Right forelimb (tissue), 1 donor: ENCODE measurements at regions not wholly inside any gene's neighbourhood (a gene's known extent, or its start where the extent isn't known, plus 50 kb on each side); places are given as distances from the start of the nearest gene placed in this dataset.
"Not testable (repeated sequence)": the region's sequence is repeated elsewhere in the genome, so short reads cannot be mapped to it uniquely, and the experiment has no call there.

Experiments used
- DNase-seq: peaks from one replicate; pipeline ENCODE4 v3.0.0-alpha.2; 2018

DNA sequence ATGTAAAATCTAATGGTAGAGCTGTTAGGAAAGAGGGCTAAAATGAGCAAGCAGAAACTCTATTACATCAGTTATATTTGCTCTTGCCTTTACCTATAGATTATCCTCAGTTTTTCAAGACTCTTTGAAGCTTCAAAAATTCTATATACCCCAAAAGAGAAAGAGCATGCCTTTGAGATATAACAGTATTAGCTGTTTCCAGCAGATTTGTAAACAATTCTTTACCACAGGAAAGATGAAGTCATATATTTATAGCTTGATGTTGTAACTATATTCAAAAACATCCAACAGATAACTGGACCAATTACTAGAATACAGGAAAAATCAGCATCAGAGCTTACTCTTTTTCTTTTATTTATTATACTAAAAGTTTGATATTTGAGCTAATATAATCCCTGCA, 416.2 kb upstream of the TPK1 start:
- DNase-seq = no peak

DNA sequence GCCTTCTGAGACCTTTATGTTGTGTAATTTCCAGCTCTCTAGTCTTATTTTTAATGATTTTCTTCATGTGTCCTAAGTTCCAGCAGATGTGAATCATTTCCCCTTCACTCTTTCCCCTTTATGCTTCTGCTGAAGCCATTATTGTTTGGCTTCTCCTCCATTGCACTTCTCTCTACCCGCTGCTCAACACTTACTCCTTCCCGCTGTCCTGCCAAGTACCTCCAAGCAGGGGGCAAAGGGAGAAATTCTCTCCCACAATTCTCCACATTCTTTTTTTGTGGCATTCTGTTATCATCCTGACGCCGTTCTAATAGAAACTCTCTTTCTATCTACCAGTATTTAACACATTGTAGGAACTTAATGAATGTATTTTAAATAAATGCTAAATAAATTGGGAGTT, 388.9 kb upstream of the TPK1 start:
- no peak for DNase-seq

DNA sequence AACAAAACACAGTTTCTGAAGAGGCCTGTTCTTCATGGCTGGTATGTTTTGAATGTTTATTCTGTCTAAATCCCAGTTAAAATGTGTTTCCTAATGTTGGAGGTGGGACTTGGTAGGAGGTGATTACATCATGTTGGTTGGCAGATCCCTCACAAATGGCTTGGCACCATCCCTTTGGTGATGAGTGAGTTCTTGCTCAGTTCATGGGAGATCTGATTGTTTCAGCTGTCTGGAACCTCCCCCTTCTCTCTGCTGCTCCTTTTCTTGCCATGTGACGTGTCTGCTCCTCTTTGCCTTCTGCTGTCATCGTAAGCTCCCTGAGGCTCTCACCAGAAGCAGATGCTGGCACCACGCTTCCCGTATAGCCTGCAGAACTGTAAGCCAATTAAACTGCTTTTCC, 383.6 kb upstream of the TPK1 start:
- DNase-seq = no peak

DNA sequence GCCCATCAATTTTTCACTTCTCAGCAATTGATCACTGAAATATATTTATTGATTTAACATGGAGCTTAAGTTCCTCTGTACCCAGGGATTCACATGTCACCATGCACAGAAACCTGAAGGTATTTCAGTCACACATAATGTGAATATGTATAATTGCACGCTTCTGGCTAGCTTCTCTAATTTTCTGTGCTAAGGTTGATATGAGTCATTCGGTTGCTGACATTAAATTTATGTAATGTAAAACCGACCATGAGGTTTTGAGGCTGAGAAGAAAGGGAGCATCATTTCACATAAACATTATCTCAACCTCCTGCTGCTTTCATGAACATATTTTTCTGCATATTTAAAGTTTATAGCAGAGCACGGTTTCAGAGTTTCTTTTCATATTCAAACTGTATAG, 381.0 kb upstream of the TPK1 start:
- DNase-seq = no peak

DNA sequence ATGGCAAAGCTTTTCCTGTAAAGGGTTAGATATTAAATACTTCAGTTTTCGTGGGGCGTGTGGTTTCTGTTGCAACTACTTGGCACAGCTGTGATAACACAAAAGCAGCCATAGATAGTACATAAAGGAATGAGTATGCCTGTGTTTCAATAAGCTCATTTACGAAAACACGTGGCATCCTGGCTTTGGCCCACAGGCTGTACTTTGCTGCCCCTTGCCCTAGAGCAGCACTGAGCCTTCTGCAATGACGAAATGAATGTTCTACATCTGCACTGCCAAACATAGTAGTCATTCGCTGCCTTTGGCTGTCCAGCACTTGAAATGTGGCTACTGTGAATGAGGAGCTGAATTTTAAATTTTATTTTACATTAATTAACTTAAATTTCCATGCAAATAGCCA, 376.2 kb upstream of the TPK1 start:
- no peak for DNase-seq

DNA sequence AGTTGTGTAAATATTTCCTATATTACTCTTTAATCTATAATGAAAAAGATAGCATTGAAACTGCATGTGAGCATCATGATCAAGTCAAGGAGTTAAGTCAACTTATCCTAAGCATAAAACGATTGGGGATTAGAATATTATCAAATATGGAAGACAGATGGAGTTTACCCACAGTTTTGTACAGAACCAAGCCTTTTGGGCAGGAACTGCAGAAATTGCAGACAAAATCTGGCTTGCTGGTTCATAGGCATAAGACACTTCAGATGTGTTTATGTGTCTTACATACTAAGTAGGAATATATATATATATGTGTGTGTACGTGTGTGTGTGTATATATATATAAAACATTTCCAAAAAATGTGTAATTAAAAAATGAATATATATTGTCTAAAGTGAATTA, 375.4 kb upstream of the TPK1 start:
- DNase-seq = no peak

DNA sequence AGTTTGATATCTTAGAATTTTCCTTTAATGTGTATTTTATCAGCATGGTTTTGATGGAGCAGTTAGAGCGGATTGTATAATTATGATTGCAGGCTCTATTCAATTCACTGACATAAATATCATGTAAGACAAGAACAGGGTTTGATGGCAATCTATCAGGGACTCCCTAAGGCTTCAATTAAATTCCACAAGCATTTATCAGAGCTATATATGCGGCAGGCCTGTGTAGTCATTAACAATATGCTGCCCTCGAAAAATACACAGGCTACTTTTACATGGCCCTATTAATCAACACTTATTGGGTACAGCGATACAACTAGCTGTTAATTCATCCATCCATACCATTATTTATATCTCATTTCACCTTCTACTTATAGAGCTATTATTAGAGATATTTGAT, 358.1 kb upstream of the TPK1 start:
- DNase-seq = no peak

DNA sequence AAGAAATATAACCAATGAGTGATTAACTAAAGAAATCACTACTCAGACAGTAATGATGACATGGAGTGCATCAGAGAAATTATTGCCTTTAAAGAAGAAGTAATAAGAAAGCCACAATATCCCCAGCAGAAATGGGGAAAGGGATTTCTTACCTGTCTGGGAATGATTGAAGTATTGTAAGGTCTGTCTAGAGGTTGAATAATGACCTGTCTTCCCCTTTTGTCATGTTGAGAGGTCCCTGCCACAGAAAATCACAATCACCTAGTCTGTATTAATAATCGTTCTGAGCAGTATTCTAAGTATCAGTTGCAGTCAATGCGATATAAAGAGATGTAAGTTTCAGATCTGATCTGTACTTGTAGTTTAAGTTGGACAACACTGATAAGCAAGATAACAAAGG, 349.1 kb upstream of the TPK1 start:
- no peak for DNase-seq

DNA sequence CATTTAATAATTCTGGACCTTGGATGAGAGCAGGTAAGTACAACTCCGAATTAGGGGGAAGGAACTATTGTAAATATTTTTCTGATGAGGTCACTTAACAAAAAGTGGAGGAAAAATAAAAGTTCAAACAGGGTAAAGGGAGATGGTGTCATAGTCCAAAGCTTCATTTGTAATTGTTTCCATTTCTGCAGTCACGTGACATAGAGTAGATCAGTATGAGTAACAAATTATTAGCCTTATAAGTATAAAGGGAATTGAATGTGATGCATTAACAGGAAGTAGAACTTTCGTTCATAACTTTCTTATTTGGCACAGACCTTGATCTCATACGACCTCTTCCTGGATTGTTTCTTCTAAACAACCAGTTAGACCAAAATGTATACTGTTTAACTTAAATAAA, 347.2 kb upstream of the TPK1 start:
- DNase-seq = no peak

DNA sequence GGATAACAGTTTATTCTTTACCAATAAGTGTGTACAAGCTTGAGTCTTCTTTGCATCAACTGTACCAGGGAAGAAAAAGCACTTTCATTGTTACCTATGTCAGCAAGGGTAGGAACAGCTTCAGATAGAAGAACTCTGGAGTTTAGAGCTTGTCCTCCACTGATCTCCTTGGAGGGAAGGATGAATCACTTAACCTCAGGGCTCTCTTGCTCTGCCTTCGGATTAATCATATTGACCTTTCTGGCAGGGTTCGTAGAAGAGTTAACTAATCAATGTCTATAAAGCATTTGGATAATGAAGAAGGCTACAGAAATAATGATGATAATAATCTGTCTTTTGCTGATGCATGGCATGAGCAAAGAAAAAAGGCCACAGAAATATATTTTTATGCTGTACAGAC, 339.5 kb upstream of the TPK1 start:
- no peak for DNase-seq

DNA sequence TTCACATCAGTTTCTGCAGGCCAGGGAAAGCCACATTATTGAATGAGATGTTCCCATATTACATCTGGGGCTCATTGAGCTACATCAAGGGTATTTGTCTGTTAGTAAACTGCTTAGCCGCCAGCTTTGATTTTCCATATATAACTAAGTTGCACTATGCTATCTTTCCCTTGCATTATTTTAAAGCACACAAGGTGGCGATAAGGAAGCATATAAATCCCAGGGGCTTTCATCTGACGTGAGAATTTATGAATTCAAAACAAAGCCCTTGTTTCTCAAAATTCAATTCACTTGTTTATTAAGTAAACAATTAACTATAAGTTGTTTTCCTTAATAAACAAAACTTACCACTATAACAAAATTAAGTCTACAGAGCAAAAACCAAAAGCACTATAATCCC, 334.1 kb upstream of the TPK1 start:
- no peak for DNase-seq

DNA sequence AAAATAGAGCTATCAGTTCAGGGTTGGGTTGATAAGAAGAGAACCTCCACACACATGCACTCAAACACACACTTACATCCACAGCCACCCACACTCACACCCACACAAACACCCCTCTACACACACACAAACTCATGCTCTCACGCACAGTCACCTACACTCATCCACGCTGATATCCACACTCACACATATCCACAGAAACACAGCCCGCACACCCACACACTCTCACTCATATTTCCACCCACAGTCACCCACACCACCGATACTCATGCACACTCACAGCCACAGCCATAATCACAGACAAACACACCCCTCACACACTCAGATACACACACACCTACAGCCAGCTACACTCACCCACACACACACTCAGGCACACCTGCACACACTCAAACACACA, 333.0 kb upstream of the TPK1 start:
- no peak for DNase-seq

DNA sequence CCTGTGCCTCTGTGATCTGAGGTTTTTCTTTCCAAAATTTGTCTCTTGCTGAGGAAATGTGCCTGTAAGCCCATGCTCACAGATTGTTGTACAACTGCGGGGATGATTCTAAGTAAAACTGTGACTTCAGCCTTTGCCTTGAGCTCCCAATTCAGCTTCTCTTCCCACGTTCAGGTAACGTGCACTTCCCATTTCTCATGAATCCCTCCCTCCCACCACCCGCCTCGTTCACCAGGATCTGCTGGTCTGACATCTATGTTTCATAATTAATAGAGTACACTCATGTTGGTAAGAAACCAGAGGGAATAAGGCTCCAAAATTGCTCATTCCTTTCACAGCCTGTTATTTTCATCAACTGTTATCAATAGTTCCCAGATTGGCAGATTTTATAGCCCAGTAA, 332.6 kb upstream of the TPK1 start:
- no peak for DNase-seq

DNA sequence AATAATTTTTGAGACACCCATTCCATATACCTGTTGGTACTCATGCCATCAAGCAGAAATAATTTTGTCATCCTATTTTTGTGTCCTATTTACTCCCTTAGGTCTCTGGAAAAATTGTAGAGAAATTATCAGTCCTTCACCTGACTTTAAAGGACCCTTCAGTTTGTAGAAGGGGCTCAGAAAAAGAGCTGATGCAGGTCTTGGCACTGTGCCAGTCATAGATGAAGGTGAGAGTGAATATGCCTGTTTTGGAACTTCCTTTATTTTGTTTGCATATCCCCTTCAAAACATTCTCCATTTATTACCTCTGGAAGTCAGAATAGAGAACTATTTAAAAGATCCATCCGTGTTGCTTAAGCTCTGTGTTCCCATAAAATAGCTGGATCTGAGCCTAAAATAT, 321.0 kb upstream of the TPK1 start:
- DNase-seq = no peak

DNA sequence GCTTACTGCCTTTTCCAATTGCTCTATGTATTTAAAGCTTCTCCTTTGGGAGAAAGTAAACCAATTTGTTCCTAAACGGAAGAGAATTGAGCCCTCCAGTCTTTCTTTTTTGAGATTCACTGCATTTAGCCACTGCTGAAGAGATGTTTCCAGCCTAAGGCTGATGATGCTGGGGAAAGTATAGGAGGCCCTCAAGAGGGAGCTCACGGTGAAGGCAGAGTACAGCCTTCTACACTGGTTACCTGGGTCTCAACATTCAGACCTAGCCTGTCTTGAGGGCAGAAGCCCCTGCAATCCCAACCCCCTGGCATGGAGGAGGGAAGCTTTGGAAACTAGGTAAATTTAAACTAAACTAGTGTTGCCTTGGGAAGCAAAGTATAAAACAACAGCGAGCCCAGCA, 316.7 kb upstream of the TPK1 start:
- no peak for DNase-seq

DNA sequence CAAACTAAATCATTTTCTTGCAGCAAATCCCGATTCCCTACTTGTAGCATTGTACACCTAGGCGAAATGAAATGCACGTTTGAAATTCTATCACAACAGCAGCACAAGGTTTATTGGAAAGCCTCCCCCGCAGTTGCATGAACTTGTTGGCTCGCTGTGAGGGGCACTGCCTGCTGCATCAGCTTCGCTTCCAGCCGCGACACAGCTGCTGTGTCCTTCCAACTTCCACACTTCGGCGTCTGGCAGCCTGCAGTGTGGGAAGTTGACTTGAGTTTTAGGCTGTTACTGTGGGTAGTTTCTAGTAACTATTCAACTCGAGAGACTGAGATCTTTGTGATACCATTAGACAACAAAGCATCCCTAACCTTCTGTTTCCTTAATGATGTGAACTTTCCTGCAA, 315.8 kb upstream of the TPK1 start:
- no peak for DNase-seq

DNA sequence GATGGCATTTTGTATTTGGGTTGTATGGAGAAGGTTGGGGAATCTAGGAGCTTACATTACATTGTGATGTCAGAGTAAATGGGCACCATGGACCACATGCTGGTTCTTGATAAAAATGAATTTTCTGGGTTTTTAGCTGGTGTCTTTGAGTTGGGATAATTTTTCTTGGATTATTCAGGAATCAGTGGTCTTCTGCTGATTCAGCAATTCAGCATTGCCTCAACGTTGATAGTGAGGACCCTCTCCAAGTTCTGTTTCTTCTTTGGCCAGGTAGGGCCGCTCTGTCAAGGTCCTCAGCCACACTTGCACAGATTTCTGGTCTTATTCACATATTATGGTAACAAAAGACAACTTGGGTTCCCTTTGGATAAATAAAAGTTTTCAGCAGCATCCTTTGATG, 312.0 kb upstream of the TPK1 start:
- DNase-seq = no peak

DNA sequence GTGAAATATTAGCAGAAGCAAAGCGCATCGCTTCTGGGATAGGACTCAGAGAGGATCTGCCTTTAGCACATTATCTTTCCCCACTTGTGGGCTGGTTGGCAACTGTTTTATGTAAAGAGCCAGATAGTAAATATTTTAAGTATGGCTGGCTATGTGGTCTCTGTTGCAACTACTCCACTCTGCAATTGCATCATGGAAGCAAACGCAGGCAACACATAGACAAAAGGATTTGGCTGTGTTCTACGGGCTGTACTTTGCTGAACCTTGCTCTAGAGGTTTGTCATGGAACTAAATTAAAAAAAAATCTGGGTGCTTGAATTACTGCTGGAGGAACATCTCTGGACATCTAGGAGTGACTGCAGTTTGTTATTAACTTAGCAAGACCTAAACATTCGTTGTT, 307.8 kb upstream of the TPK1 start:
- DNase-seq = no peak

DNA sequence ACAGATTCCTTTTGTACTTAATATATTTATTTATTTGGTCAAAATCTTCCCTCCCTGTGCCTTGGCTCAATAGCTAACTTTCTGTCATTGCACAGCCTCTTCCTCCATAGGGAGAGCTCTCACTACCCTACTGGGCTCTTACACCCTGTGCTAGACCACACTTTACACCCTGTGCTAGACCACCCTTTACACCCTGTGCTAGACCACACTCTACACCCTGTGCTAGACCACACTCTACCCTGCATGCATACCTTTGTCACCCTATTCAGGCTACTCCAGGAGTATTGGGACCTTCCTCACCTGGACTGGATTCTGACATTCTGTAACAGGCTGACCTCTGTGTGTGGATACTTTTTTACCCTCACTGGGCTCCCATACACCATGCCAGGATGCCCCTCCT, 298.5 kb upstream of the TPK1 start:
- no peak for DNase-seq

DNA sequence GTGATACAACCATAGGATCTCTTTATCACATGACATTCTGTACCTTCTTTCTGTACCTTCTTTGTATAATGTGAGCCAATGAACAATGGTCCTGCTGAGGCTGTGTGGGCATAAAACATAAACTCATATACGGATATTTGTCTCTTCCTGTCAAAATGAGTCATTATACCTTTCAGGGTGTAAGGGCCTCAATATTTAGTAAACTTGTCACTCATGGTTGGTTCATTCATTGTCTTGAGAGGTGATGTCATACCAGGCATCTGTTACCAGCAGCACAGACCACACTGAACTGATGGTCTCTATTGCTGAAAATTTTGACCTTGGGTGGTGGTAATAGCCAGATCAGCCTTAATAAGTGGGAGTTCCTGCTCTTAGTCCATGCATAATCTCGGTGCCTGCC, 287.6 kb upstream of the TPK1 start:
- no peak for DNase-seq

DNA sequence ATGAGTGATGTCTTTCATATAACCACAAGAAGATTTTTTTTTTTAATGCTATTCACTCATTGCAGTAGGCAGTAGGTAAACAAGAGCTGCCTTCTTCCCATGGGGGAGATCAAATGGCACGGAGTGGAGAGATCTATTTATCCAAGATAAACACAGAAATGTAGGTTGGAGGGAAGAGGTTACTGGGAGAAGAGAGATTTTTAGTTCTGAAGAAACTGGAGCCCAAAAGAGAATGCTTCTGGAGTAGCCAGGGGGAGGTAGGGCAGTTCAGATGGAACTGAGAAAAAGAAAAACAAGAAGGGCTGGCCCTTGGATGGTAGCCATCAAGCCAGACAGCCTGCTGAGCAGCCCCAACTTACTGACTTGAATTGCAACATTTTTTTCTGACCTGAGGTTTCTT, 270.1 kb upstream of the TPK1 start:
- no peak for DNase-seq

DNA sequence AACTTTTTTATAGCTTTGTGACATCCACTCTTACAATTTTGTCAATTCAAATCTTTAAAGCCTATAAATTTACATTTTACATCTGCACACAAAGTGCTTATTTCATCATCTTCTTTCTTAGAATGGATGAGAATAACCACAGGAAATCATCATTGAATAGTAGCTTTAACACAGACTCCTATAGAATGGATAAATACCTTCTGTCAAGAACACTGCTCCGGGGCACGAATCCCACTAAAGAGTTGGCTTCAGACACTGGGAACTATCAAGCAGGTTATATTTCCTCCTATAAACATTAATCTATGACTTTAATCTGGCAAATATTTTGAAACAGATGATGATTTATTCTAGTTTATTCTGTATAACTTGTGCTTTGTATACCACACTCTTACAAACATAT, 269.7 kb upstream of the TPK1 start:
- DNase-seq = no peak

DNA sequence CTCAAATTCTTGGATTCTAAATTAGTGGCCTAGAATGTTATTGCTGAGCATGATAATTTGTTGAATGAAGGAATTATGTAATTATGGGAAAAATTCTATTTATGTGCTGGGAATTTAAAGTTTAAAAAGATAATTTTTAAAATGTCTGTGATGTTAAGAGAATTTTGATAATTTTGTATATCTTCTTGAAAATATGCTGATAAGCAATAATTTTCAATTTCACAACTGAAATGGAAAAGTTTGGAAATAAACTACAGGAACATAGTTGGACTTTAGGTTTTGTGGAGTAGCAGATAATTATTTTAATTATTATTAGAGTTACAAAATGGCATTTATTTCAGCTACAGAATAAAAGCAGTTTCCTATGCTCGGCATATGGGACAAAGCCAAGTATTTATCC, 268.5 kb upstream of the TPK1 start:
- no peak for DNase-seq

DNA sequence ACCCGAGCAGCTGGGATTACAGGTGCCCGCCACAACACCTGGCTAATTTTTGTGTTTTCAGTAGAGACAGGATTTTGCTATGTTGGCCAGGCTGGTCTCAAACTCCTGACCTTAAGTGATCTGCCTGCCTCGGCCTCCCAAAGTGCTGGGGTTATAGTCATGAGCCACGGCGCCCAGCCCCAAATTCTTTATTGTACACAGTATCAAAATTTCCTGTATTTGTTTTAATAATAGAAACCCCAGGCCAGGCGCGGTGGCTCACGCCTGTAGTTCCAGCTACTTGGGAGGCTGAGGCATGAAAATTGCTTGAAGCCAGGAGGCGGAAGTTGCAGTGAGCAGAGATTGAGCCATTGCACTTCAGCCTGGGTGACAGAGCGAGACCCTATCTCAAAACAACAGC, 266.3 kb upstream of the TPK1 start:
- not testable (repeated sequence) for DNase-seq

DNA sequence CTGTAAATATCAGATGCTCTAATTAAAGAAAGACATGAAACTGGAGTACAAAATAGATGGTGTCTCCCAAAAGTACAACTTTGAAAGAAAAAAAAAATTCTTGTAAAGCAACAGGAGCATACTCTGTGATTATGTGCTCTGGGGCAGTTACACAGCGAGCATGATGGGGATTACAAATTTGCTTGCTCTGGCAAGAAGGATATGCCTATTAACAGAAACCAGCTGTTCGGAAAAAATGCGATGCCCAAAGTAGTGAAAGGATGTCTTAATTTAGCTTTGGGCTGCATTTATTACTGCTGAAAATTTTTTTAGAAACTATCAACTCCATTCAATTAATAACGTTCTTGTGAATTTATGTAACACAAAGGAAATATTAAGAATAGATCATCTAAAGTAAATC, 256.9 kb upstream of the TPK1 start:
- no peak for DNase-seq

DNA sequence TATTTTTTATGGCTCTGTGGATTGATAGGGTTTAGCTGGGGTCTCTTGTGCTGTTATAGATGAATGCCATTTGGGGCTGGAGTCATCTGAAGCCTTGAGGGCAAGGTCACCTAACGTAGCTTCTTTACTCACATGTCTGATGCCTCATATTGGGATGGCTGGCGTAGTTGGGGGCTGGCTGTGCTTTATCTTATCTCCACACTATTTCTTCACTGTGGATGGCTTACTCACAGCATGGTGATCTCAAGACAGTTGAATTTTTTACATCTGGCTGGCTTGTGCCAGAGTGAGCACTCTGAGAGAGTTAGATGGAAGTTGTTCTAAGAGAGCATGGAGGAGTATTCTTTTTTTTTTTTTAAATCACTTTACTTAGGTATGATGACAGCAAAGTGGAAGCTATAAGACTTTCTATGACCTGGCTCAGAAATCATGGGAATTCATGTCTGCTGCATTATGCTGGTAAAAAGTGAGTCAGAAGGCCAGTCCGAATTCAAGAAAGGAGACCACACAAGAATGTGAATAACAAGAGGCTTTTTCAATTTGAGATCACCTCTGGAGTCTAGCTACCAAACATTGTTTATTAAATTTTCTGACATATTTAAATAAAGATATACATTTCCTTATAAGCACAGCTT, 252.4 kb upstream of the TPK1 start:
- no peak for DNase-seq
